ENCODE measurements at regions not wholly inside any gene's neighbourhood (a gene's known extent, or its start where the extent isn't known, plus 50 kb on each side); places are given as distances from the start of the nearest gene placed in this dataset.

GRCh38 chr2:83058683-83059082, 1400.4 kb downstream of the SUCLG1 start:
- no peak for TF ChIP-seq CTCF (IDR thresholded peaks at IDR 0.05; ENCODE audit: control insufficient read depth, insufficient read depth, low read depth, low read length, missing control alignments)
- no peak for DNase-seq (ENCODE audit: low read depth)
- H3K4me3 ChIP-seq (ENCODE audit: control insufficient read depth, low read depth, low read length) = no peak overlapping the region

GRCh38 chr2:83055376-83056010, 1403.6 kb downstream of the SUCLG1 start:
- peak; percentile 64 for DNase-seq (ENCODE audit: low read depth)
- no peak overlapping the region for H3K4me3 ChIP-seq (ENCODE audit: control insufficient read depth, low read depth, low read length)
- no peak for TF ChIP-seq CTCF (IDR thresholded peaks at IDR 0.05; ENCODE audit: control insufficient read depth, insufficient read depth, low read depth, low read length, missing control alignments)

GRCh38 chr2:83054751-83055150, 1404.3 kb downstream of the SUCLG1 start:
- no peak for TF ChIP-seq CTCF (IDR thresholded peaks at IDR 0.05; ENCODE audit: control insufficient read depth, insufficient read depth, low read depth, low read length, missing control alignments)
- H3K4me3 ChIP-seq (ENCODE audit: control insufficient read depth, low read depth, low read length) = no peak overlapping the region
- DNase-seq (ENCODE audit: low read depth) = no peak

GRCh38 chr2:83051538-83052170, 1407.4 kb downstream of the SUCLG1 start:
- DNase-seq (ENCODE audit: low read depth) = no peak
- no peak for TF ChIP-seq CTCF (IDR thresholded peaks at IDR 0.05; ENCODE audit: control insufficient read depth, insufficient read depth, low read depth, low read length, missing control alignments)
- no peak overlapping the region for H3K4me3 ChIP-seq (ENCODE audit: control insufficient read depth, low read depth, low read length)

- DNase-seq (ENCODE audit: low read depth) = no peak
- H3K4me3 ChIP-seq (ENCODE audit: control insufficient read depth, low read depth, low read length) = no peak overlapping the region
- no peak for TF ChIP-seq CTCF (IDR thresholded peaks at IDR 0.05; ENCODE audit: control insufficient read depth, insufficient read depth, low read depth, low read length, missing control alignments)
Observed at GRCh38 chr2:83042053-83042452, 1417.0 kb downstream of the SUCLG1 start.

- no peak overlapping the region for H3K4me3 ChIP-seq (ENCODE audit: control insufficient read depth, low read depth, low read length)
- no peak for DNase-seq (ENCODE audit: low read depth)
- TF ChIP-seq CTCF (IDR thresholded peaks at IDR 0.05; ENCODE audit: control insufficient read depth, insufficient read depth, low read depth, low read length, missing control alignments) = no peak
Observed at GRCh38 chr2:83022631-83023210, 1436.4 kb downstream of the SUCLG1 start.
